Adrenal gland (tissue), 5 donors: ENCODE measurements at regions not wholly inside any gene's neighbourhood (a gene's known extent, or its start where the extent isn't known, plus 50 kb on each side); places are given as distances from the start of the nearest gene placed in this dataset.
"Not testable (repeated sequence)": the region's sequence is repeated elsewhere in the genome, so short reads cannot be mapped to it uniquely, and the experiment has no call there.

Experiments used
- POLR2A ChIP-seq, 2 donors: fragments of 450-650 bp; IDR thresholded peaks; one replicate each; pipeline ENCODE4 v1.6.1; 2017; ENCODE audit warnings: antibody characterized with exemption in 2 of 2, mild to moderate bottlenecking in 2 of 2, moderate library complexity in 1 of 2
- TF ChIP-seq, protein P1 (sequence below), 6 experiments: fragments of 450-650 bp in 4 of 6; fragments of 200-600 bp in 2 of 6; sonication (generic) in 1 of 6; IDR thresholded peaks; 1 replicate in 5 of 6; 2 replicates in 1 of 6; pipeline versions ENCODE4 v1.5.1 to v1.8.0; 2016 to 2021; ENCODE audit warnings: antibody characterized with exemption in 6 of 6, mild to moderate bottlenecking in 2 of 6, moderate library complexity in 1 of 6
- donor health status: DM: no; HTN: no; CAD: no.

DNA sequence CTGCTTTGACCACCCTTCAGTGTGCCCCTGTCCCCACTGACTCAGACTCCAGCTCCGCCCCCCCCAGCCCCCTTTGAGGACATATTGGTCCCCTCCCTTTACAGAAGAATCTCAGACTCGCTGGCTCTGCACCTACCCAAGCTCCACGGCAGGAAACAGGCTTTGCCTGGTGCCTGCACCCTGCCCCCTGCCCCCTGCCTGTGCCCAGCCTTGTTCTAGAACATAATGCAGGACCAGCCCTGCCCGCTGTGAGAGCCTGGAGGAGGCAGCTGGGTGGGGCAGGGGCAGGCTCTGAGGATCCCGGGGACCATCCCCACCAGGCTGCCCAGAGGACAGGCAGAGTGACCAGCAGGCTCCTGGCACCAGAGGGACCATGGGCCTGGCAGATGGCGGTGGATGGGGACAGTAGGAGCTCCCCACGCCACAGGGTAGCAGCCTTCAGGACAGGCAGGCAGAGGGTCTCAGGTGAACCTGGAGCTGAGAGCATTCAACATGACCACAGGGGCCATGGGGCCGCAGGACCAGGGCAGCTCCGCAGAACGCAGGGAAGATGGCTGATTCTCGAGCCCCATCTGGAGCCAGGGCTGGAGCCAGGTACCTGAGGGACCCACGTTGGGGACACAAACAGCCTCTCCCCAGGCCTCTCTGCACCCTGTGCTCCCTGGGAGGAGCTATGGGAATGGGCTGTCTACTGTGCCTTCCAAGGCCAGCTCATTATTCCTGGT is 165.0 kb upstream of the FOXD4L5 start:
- TF ChIP-seq, protein P1, sequence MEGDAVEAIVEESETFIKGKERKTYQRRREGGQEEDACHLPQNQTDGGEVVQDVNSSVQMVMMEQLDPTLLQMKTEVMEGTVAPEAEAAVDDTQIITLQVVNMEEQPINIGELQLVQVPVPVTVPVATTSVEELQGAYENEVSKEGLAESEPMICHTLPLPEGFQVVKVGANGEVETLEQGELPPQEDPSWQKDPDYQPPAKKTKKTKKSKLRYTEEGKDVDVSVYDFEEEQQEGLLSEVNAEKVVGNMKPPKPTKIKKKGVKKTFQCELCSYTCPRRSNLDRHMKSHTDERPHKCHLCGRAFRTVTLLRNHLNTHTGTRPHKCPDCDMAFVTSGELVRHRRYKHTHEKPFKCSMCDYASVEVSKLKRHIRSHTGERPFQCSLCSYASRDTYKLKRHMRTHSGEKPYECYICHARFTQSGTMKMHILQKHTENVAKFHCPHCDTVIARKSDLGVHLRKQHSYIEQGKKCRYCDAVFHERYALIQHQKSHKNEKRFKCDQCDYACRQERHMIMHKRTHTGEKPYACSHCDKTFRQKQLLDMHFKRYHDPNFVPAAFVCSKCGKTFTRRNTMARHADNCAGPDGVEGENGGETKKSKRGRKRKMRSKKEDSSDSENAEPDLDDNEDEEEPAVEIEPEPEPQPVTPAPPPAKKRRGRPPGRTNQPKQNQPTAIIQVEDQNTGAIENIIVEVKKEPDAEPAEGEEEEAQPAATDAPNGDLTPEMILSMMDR (IDR thresholded peaks at IDR 0.05): not testable (repeated sequence)
- not testable (repeated sequence) for TF ChIP-seq POLR2A (IDR thresholded peaks at IDR 0.05)
